H9 (cell line): ENCODE measurements at regions not wholly inside any gene's neighbourhood (a gene's known extent, or its start where the extent isn't known, plus 50 kb on each side); places are given as distances from the start of the nearest gene placed in this dataset.

ENCODE experiments used
- DNase-seq: peaks from one replicate; pipeline ENCODE4 v3.0.0-alpha.2; 2017
- H2AFZ ChIP-seq: one replicate; pipeline ENCODE4 v1.6.1; 2013; ENCODE audit warnings: mild to moderate bottlenecking, low read length, control low read depth, moderate library complexity
- H2AK5ac ChIP-seq: 2 replicates; pipeline ENCODE4 v1.6.1; 2013; ENCODE audit warnings: low read length, control low read depth, mixed read lengths; ENCODE audit not compliant: insufficient read length
- H2BK120ac ChIP-seq: one replicate; pipeline ENCODE4 v1.6.1; 2013; ENCODE audit warnings: low read depth, mild to moderate bottlenecking, low read length, control low read depth, inconsistent platforms; ENCODE audit not compliant: poor library complexity, severe bottlenecking
- H2BK12ac ChIP-seq: 2 replicates; pipeline ENCODE4 v1.6.1; 2013; ENCODE audit warnings: low read length, control low read depth, mixed read lengths, low read depth; ENCODE audit not compliant: insufficient read length
- H2BK15ac ChIP-seq: 2 replicates; pipeline ENCODE4 v1.6.1; 2013; ENCODE audit warnings: low read depth, low read length, control low read depth
- H2BK20ac ChIP-seq: one replicate; pipeline ENCODE4 v1.6.1; 2013; ENCODE audit warnings: low read depth, mild to moderate bottlenecking, low read length, control low read depth, inconsistent platforms; ENCODE audit not compliant: poor library complexity, severe bottlenecking
- H2BK5ac ChIP-seq: 2 replicates; pipeline ENCODE4 v1.6.1; 2013; ENCODE audit warnings: low read length, control low read depth, mixed read lengths; ENCODE audit not compliant: insufficient read length
- H3K14ac ChIP-seq: 2 replicates; pipeline ENCODE4 v1.6.1; 2013; ENCODE audit warnings: low read length, control low read depth; ENCODE audit not compliant: insufficient read depth
- H3K18ac ChIP-seq: 2 replicates; pipeline ENCODE4 v1.6.1; 2013; ENCODE audit warnings: low read depth, mild to moderate bottlenecking, mixed read lengths, low read length, control low read depth; ENCODE audit not compliant: insufficient read length
- H3K23ac ChIP-seq: 2 replicates; pipeline ENCODE4 v1.6.1; 2013; ENCODE audit warnings: low read length, control low read depth, mixed read lengths, low read depth; ENCODE audit not compliant: insufficient read length
- H3K23me2 ChIP-seq: 2 replicates; pipeline ENCODE4 v1.6.1; 2013; ENCODE audit warnings: low read depth, mild to moderate bottlenecking, mixed read lengths, low read length, control low read depth; ENCODE audit not compliant: insufficient read length, poor library complexity, severe bottlenecking
- H3K27ac ChIP-seq: 2 replicates; pipeline ENCODE4 v1.5.1; 2013; ENCODE audit warnings: low read length, control low read depth, mixed read lengths, low read depth; ENCODE audit not compliant: insufficient read length
- H3K27me3 ChIP-seq: 2 replicates; pipeline ENCODE4 v1.6.1; 2013; ENCODE audit warnings: low read length, control low read depth, inconsistent platforms; ENCODE audit not compliant: insufficient read depth
- H3K4ac ChIP-seq: 2 replicates; pipeline ENCODE4 v1.6.1; 2013; ENCODE audit warnings: low read depth, mild to moderate bottlenecking, control low read depth, inconsistent platforms, low read length, moderate library complexity
- H3K4me1 ChIP-seq: 2 replicates; pipeline ENCODE4 v1.6.1; 2013; ENCODE audit warnings: low read length, control low read depth, inconsistent platforms; ENCODE audit not compliant: insufficient read depth
- H3K4me2 ChIP-seq: 2 replicates; pipeline ENCODE4 v1.6.1; 2013; ENCODE audit warnings: low read length, control low read depth, mixed read lengths; ENCODE audit not compliant: insufficient read length, insufficient read depth
- H3K56ac ChIP-seq: 2 replicates; pipeline ENCODE4 v1.6.1; 2013; ENCODE audit warnings: low read depth, mild to moderate bottlenecking, mixed read lengths, low read length, control low read depth; ENCODE audit not compliant: insufficient read length
- H3K79me1 ChIP-seq: 2 replicates; pipeline ENCODE4 v1.6.1; 2013; ENCODE audit warnings: low read depth, mild to moderate bottlenecking, moderate library complexity, low read length, control low read depth, inconsistent platforms; ENCODE audit not compliant: insufficient read depth, poor library complexity, severe bottlenecking
- H3K79me2 ChIP-seq: 2 replicates; pipeline ENCODE4 v1.6.1; 2013; ENCODE audit warnings: low read length, control low read depth, inconsistent platforms; ENCODE audit not compliant: insufficient read depth
- H3K9ac ChIP-seq: 2 replicates; pipeline ENCODE4 v1.6.1; 2013; ENCODE audit warnings: low read length, control low read depth, mixed read lengths; ENCODE audit not compliant: insufficient read length; ENCODE audit errors: extremely low read depth
- H3K9me3 ChIP-seq: one replicate; pipeline ENCODE4 v1.6.1; 2013; ENCODE audit warnings: low read depth, low read length, inconsistent platforms; ENCODE audit not compliant: control insufficient read depth
- H3T11ph ChIP-seq: one replicate; pipeline ENCODE4 v1.6.1; 2013; ENCODE audit warnings: mild to moderate bottlenecking, low read length, control low read depth, inconsistent platforms
- H4K20me1 ChIP-seq: one replicate; pipeline ENCODE4 v1.6.1; 2013; ENCODE audit not compliant: control insufficient read depth, insufficient read length, insufficient read depth
- H4K5ac ChIP-seq: 2 replicates; pipeline ENCODE4 v1.6.1; 2013; ENCODE audit warnings: low read depth, mild to moderate bottlenecking, mixed read lengths, low read length, control low read depth; ENCODE audit not compliant: insufficient read length
- H4K8ac ChIP-seq: replicated peaks from 2 replicates; pipeline ENCODE4 v1.6.1; 2013; ENCODE audit warnings: low read length, control low read depth, mixed read lengths, low read depth; ENCODE audit not compliant: insufficient read length
- H4K91ac ChIP-seq: 2 replicates; pipeline ENCODE4 v1.6.1; 2013; ENCODE audit warnings: low read depth, mild to moderate bottlenecking, moderate library complexity, mixed read lengths, low read length, control low read depth; ENCODE audit not compliant: insufficient read length
- H3K27ac Mint-ChIP-seq, 3 experiments: 2 replicates in 2 of 3; 3 replicates in 1 of 3; pipeline ENCODE4 v1.8.0; 2020 to 2021; ENCODE audit warnings: mixed read lengths in 3 of 3, mild to moderate bottlenecking in 1 of 3, moderate library complexity in 1 of 3
- H3K27me3 Mint-ChIP-seq: 2 replicates; pipeline ENCODE4 v1.8.0; 2021; ENCODE audit warnings: low read depth, mild to moderate bottlenecking, moderate library complexity, mixed read lengths
- H3K36me3 Mint-ChIP-seq, 3 experiments: 2 replicates in 2 of 3; 3 replicates in 1 of 3; pipeline ENCODE4 v1.8.0; 2020 to 2021; ENCODE audit warnings: low read depth in 3 of 3, mixed read lengths in 3 of 3; ENCODE audit not compliant: insufficient read depth in 1 of 3
- H3K4me1 Mint-ChIP-seq, 2 experiments: 2 replicates each; pipeline ENCODE4 v1.8.0; 2020; ENCODE audit warnings: mixed read lengths in 2 of 2
- H3K4me3 Mint-ChIP-seq, 2 experiments: 2 replicates in 1 of 2; 3 replicates in 1 of 2; pipeline ENCODE4 v1.8.0; 2020 to 2021; ENCODE audit warnings: mild to moderate bottlenecking in 2 of 2, mixed read lengths in 2 of 2, moderate library complexity in 1 of 2
- H3K9me3 Mint-ChIP-seq, 2 experiments: 2 replicates in 1 of 2; 3 replicates in 1 of 2; pipeline ENCODE4 v1.8.0; 2020; ENCODE audit warnings: mild to moderate bottlenecking in 2 of 2, mixed read lengths in 2 of 2, moderate library complexity in 1 of 2
- CTCF ChIP-seq: fragments of 200-600 bp; sonication (generic); conservative IDR thresholded peaks from 3 replicates; pipeline ENCODE4 v1.8.0; 2021; ENCODE audit warnings: antibody characterized with exemption, mild to moderate bottlenecking

GRCh38 chr1:199404976-199405375 lies 622.5 kb upstream of the NR5A2 start:
- Histone ChIP-seq H3K4ac (no peak overlapping the region), H3K4me1 (peaks cover 3% of the 10 kb centered on the region), H3K27me3 (no peaks in the 10 kb centered on the region)

More at GRCh38 chr1:199404976-199405375, 622.5 kb upstream of the NR5A2 start:
- H2BK15ac ChIP-seq: no peak overlapping the region
- no peak overlapping the region for H3K4me2 ChIP-seq
- no peaks in the 10 kb centered on the region for H3K27me3 Mint-ChIP-seq
- H3K4me1 Mint-ChIP-seq: peaks cover 24 to 26% of the 10 kb centered on the region in 2 experiments
- H3T11ph ChIP-seq: no peak overlapping the region
- no peak overlapping the region for H3K4me3 Mint-ChIP-seq
- H3K14ac ChIP-seq: no peak overlapping the region
- no peak overlapping the region for H3K23ac ChIP-seq
- no peaks in the 10 kb centered on the region for H3K9me3 ChIP-seq
- no peak overlapping the region for H3K9ac ChIP-seq
- no peak overlapping the region for H3K27ac Mint-ChIP-seq
- no peak overlapping the region for H3K18ac ChIP-seq
- no peak overlapping the region for H3K56ac ChIP-seq
- no peak overlapping the region for H2AK5ac ChIP-seq
- no peak for DNase-seq
- no peak overlapping the region for H4K8ac ChIP-seq
- no peak overlapping the region for H3K27ac ChIP-seq
- H3K23me2 ChIP-seq: no peaks in the 10 kb centered on the region
- no peak overlapping the region for H4K91ac ChIP-seq
- H3K36me3 Mint-ChIP-seq: peaks cover 0 to 8% (median 0%) of the 10 kb centered on the region in 3 experiments; a peak in 3 of 7 replicates
- no peaks in the 10 kb centered on the region for H3K79me1 ChIP-seq
- H2BK12ac ChIP-seq: no peak overlapping the region
- no peak overlapping the region for H2BK120ac ChIP-seq
- no peak overlapping the region for H4K5ac ChIP-seq
- TF ChIP-seq CTCF: no peak
- no peak overlapping the region for H2BK20ac ChIP-seq
- H2BK5ac ChIP-seq: no peak overlapping the region
- no peak overlapping the region for H2AFZ ChIP-seq
- H3K79me2 ChIP-seq: no peaks in the 10 kb centered on the region
- peaks cover 0 to 10% of the 10 kb centered on the region in 2 experiments; a peak in 3 of 5 replicates for H3K9me3 Mint-ChIP-seq
- no peaks in the 10 kb centered on the region for H4K20me1 ChIP-seq
